WTC11 (cell line): ENCODE measurements at regions not wholly inside any gene's neighbourhood (a gene's known extent, or its start where the extent isn't known, plus 50 kb on each side); places are given as distances from the start of the nearest gene placed in this dataset.

Experiments
- AR ChIP-seq: fragments of 250-450 bp; sonication (Bioruptor Pico); IDR thresholded peaks from 2 replicates; pipeline ENCODE4 v1.9.0; 2021; ENCODE audit warnings: mild to moderate bottlenecking
- E2F5 ChIP-seq: sonication (generic); formaldehyde crosslinking; IDR thresholded peaks from 2 replicates; pipeline ENCODE4 v1.8.1; 2022; ENCODE audit warnings: mild to moderate bottlenecking, moderate library complexity, missing genetic modification reagents
- FOXK1 ChIP-seq: sonication (generic); formaldehyde crosslinking; IDR thresholded peaks from 2 replicates; pipeline ENCODE4 v1.8.0; 2022; ENCODE audit warnings: mild to moderate bottlenecking, moderate library complexity, missing genetic modification reagents
- IRF2 ChIP-seq: sonication (generic); formaldehyde crosslinking; IDR thresholded peaks from 2 replicates; pipeline ENCODE4 v1.8.0; 2022; ENCODE audit warnings: low read depth, missing genetic modification reagents, borderline replicate concordance
- MAX ChIP-seq: sonication (generic); formaldehyde crosslinking; IDR thresholded peaks from 2 replicates; pipeline ENCODE4 v1.8.0; 2022; ENCODE audit warnings: mild to moderate bottlenecking, missing genetic modification reagents
- NFATC4 ChIP-seq: fragments of 250-450 bp; sonication (Bioruptor Pico); IDR thresholded peaks from 2 replicates; pipeline ENCODE4 v1.9.0; 2021; ENCODE audit warnings: mild to moderate bottlenecking
- NFYB ChIP-seq: sonication (generic); formaldehyde crosslinking; conservative IDR thresholded peaks from 2 replicates; pipeline ENCODE4 v1.8.0; 2022; ENCODE audit warnings: low read depth, missing genetic modification reagents
- NR1H2 ChIP-seq: sonication (generic); formaldehyde crosslinking; IDR thresholded peaks from 2 replicates; pipeline ENCODE4 v1.9.0; 2021; ENCODE audit warnings: mild to moderate bottlenecking, moderate library complexity, missing genetic modification reagents
- RORB ChIP-seq: fragments of 250-450 bp; sonication (Bioruptor Pico); IDR thresholded peaks from 2 replicates; pipeline ENCODE4 v1.9.0; 2021; ENCODE audit warnings: mild to moderate bottlenecking
- ZNF121 ChIP-seq: sonication (generic); formaldehyde crosslinking; IDR thresholded peaks from 2 replicates; pipeline ENCODE4 v1.8.0; 2023; ENCODE audit warnings: missing genetic modification reagents
- ZNF512 ChIP-seq: sonication (generic); formaldehyde crosslinking; IDR thresholded peaks from 2 replicates; pipeline ENCODE4 v1.8.1; 2022; ENCODE audit warnings: missing genetic modification reagents, borderline replicate concordance
- TF ChIP-seq, protein P1 (sequence below): fragments of 200-600 bp; IDR thresholded peaks from 2 replicates; pipeline ENCODE4 v1.8.0; 2022; ENCODE audit warnings: antibody characterized with exemption

DNA sequence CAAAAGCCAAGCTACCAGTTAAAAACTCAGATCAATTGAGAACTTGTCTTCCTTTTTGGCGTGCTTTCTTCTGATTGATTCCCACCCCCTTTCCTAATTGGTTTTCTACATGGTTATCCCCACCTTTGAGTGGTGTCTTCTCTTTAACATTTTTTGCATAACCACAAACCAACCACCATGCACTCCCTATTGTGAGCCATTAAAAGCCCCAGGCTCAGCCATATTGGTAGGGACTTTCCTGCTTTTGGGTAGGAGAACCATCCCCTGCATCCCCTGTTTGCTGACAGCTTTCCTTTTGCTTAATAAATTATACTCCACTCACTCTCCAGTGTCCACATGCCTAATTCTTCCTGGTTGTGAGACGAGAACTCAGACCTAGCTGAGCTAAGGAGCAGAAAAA, 1651.4 kb upstream of the IGFBP7 start:
- TF ChIP-seq, protein P1, sequence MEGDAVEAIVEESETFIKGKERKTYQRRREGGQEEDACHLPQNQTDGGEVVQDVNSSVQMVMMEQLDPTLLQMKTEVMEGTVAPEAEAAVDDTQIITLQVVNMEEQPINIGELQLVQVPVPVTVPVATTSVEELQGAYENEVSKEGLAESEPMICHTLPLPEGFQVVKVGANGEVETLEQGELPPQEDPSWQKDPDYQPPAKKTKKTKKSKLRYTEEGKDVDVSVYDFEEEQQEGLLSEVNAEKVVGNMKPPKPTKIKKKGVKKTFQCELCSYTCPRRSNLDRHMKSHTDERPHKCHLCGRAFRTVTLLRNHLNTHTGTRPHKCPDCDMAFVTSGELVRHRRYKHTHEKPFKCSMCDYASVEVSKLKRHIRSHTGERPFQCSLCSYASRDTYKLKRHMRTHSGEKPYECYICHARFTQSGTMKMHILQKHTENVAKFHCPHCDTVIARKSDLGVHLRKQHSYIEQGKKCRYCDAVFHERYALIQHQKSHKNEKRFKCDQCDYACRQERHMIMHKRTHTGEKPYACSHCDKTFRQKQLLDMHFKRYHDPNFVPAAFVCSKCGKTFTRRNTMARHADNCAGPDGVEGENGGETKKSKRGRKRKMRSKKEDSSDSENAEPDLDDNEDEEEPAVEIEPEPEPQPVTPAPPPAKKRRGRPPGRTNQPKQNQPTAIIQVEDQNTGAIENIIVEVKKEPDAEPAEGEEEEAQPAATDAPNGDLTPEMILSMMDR, result no peak
- TF ChIP-seq MAX (no peak), ZNF512 (no peak), IRF2 (CRISPR knock-in tag) (no peak), NFYB (CRISPR knock-in tag) (no peak), NFATC4 (CRISPR knock-in tag) (no peak), NR1H2 (no peak), E2F5 (CRISPR knock-in tag) (no peak), AR (CRISPR knock-in tag) (no peak), RORB (CRISPR knock-in tag) (no peak), FOXK1 (CRISPR knock-in tag) (no peak), ZNF121 (CRISPR knock-in tag) (no peak)
